ENCODE measurements at regions not wholly inside any gene's neighbourhood (a gene's known extent, or its start where the extent isn't known, plus 50 kb on each side); places are given as distances from the start of the nearest gene placed in this dataset.

DNA sequence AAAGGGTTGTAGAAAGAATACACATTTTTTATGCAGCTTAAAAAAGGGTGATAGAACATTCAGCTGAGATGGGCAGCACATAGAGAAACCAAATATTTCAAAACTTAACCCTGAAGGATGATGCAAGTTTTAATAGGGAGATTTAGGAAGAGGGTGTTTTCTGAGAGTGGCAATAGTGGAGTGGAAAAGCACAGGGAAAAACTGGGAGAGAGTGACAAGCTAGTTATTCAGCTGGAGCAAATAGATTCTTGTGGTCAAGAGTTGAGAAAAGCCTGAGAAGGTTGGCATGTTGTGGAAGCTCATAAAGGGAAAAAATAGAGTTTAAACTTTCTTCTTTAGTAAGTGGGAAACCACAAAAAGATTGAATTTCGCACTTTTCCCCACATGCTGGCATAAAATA lies 359.6 kb upstream of the PITX2 start:
- Histone ChIP-seq H3K36me3 (ENCODE audit: control insufficient read depth, insufficient read depth, low read length) (no peaks in the 10 kb centered on the region), H3K9me1 (ENCODE audit: control insufficient read depth, insufficient read depth, low read length) (no peaks in the 10 kb centered on the region), H3K9ac (ENCODE audit: insufficient read depth in 1 of 2, low read depth in 2 of 2, low read length in 2 of 2) (no peak overlapping the region), H4K20me1 (replicated peaks; ENCODE audit: control insufficient read depth, insufficient read depth, low read length) (no peaks in the 10 kb centered on the region), H3K27ac (ENCODE audit: extremely low read depth, low read depth, low read length) (no peak overlapping the region), H3K79me2 (ENCODE audit: control insufficient read depth, insufficient read depth, low read length) (no peaks in the 10 kb centered on the region), H3K4me1 (replicated peaks in 1 of 2; ENCODE audit: control insufficient read depth in 2 of 2, insufficient read depth in 2 of 2, low read length in 2 of 2) (no peaks in the 10 kb centered on the region), H3K9me3 (replicated peaks; ENCODE audit: control insufficient read depth, insufficient read depth, low read depth, low read length) (no peaks in the 10 kb centered on the region), H3K27me3 (ENCODE audit: control insufficient read depth in 2 of 2, insufficient read depth in 2 of 2, low read length in 2 of 2) (no peaks in the 10 kb centered on the region), H2AFZ (ENCODE audit: low read depth, low read length) (no peak overlapping the region), H3K4me3 (no peak overlapping the region), H3K4me2 (ENCODE audit: insufficient read depth, low read length) (no peak overlapping the region)
- ChIA-PET POLR2A (no interaction called here), CTCF (ENCODE audit: low intra/inter-chr PET ratio) (no interaction called here)
- 6% methylated on average over 1 of the region's 1 CpG for WGBS (ENCODE audit: insufficient coverage, low coverage, missing lambda C conversion rate)
- DNase-seq (ENCODE audit: extremely low read depth in 1 of 4, low spot score in 3 of 4): no peak
- intact Hi-C loops (cut with micrococcal nuclease): no loop called here
- FAIRE-seq: no peak
- ATAC-seq: no peak
- no TSS peak for BruUV-seq (replicated peaks)
- in situ Hi-C loops (cut with MboI): no loop called here
- TF ChIP-seq SUPT5H (IDR thresholded peaks at IDR 0.05): no peak
- no peak for TF ChIP-seq NONO (IDR thresholded peaks at IDR 0.05; ENCODE audit: low read depth in 2 of 2, low read length in 1 of 2)
- TF ChIP-seq, protein P1, sequence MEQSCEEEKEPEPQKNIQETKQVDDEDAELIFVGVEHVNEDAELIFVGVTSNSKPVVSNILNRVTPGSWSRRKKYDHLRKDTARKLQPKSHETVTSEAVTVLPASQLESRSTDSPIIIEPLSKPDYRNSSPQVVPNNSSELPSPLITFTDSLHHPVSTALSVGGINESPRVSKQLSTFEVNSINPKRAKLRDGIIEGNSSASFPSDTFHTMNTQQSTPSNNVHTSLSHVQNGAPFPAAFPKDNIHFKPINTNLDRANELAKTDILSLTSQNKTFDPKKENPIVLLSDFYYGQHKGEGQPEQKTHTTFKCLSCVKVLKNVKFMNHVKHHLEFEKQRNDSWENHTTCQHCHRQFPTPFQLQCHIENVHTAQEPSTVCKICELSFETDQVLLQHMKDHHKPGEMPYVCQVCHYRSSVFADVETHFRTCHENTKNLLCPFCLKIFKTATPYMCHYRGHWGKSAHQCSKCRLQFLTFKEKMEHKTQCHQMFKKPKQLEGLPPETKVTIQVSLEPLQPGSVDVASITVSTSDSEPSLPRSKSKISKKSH (CRISPR knock-in tag; IDR thresholded peaks at IDR 0.05): no peak
- TF ChIP-seq LARP7 (IDR thresholded peaks at IDR 0.05): no peak
- TF ChIP-seq, protein P2, sequence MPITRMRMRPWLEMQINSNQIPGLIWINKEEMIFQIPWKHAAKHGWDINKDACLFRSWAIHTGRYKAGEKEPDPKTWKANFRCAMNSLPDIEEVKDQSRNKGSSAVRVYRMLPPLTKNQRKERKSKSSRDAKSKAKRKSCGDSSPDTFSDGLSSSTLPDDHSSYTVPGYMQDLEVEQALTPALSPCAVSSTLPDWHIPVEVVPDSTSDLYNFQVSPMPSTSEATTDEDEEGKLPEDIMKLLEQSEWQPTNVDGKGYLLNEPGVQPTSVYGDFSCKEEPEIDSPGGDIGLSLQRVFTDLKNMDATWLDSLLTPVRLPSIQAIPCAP (CRISPR knock-in tag; IDR thresholded peaks at IDR 0.05; ENCODE audit: borderline replicate concordance): no peak
- TF ChIP-seq XRCC5 (IDR thresholded peaks at IDR 0.05; ENCODE audit: low read depth, low read length): no peak
- no peak for TF ChIP-seq EP300 (IDR thresholded peaks at IDR 0.05; ENCODE audit: low read length)
- no peak for TF ChIP-seq ZNF263 (CRISPR knock-in tag; IDR thresholded peaks at IDR 0.05; ENCODE audit: borderline replicate concordance)
- no peak for TF ChIP-seq ZNF57 (CRISPR knock-in tag; IDR thresholded peaks at IDR 0.05)
